Skeletal muscle tissue (tissue), 3 donors: ENCODE measurements at regions not wholly inside any gene's neighbourhood (a gene's known extent, or its start where the extent isn't known, plus 50 kb on each side); places are given as distances from the start of the nearest gene placed in this dataset.
A peak's percentile ranks its signal among the peaks of the same experiment; 100 is the strongest.

Experiments
- H3K27ac ChIP-seq: one replicate; pipeline ENCODE4 v1.7.0; 2013; ENCODE audit warnings: mild to moderate bottlenecking, low read depth, low read length, inconsistent platforms
- H3K27me3 ChIP-seq, 3 donors: one replicate each; pipeline ENCODE4 v1.7.0; 2013; ENCODE audit warnings: low read length in 3 of 3; ENCODE audit not compliant: control insufficient read depth in 3 of 3, insufficient read depth in 3 of 3
- H3K36me3 ChIP-seq, 3 donors: one replicate each; pipeline ENCODE4 v1.7.0; 2013; ENCODE audit warnings: low read length in 3 of 3; ENCODE audit not compliant: control insufficient read depth in 3 of 3, insufficient read depth in 3 of 3
- H3K4me1 ChIP-seq, 3 donors: one replicate each; pipeline ENCODE4 v1.7.0; 2013; ENCODE audit warnings: low read length in 3 of 3, mild to moderate bottlenecking in 3 of 3; ENCODE audit not compliant: control insufficient read depth in 3 of 3, insufficient read depth in 3 of 3
- H3K4me3 ChIP-seq, 3 donors: one replicate each; pipeline ENCODE4 v1.7.0; 2013; ENCODE audit warnings: low read length in 3 of 3
- H3K9ac ChIP-seq, 3 donors: one replicate each; pipeline ENCODE4 v1.7.0; 2013; ENCODE audit warnings: low read length in 3 of 3, mild to moderate bottlenecking in 3 of 3, moderate library complexity in 2 of 3, low read depth in 1 of 3
- H3K9me3 ChIP-seq, 3 donors: one replicate each; pipeline ENCODE4 v1.7.0; 2013; ENCODE audit warnings: low read length in 3 of 3; ENCODE audit not compliant: control insufficient read depth in 3 of 3
- donor health status: Osteomylitis.

DNA sequence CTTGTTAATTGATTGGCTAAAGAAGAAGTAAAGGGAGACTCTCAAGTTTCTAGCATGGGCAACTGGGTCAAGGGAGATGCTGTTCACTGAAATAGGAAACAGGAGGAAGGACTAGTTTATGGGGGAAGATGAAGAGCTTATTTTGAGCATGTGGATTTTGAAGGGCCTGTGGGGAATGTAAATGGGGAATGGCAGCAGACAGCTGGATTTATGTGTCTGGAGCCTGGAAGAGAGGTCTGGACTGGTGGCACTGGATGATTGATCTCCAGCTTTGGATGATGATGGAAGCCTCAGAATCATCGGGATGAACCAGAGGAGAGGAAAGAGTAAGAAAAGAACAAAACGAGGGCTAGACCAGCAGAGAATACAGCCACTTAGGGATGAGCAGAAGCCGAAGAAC, 54.9 kb upstream of the ENAH start:
- Histone ChIP-seq H3K9ac (no peak overlapping the region), H3K27ac (no peak overlapping the region), H3K9me3 (no peaks in the 10 kb centered on the region), H3K36me3 (peaks cover 0 to 2% (median 0%) of the 10 kb centered on the region in 3 donors), H3K4me1 (peaks cover 7 to 26% (median 18%) of the 10 kb centered on the region in 3 donors), H3K4me3 (no peak overlapping the region), H3K27me3 (no peaks in the 10 kb centered on the region)

DNA sequence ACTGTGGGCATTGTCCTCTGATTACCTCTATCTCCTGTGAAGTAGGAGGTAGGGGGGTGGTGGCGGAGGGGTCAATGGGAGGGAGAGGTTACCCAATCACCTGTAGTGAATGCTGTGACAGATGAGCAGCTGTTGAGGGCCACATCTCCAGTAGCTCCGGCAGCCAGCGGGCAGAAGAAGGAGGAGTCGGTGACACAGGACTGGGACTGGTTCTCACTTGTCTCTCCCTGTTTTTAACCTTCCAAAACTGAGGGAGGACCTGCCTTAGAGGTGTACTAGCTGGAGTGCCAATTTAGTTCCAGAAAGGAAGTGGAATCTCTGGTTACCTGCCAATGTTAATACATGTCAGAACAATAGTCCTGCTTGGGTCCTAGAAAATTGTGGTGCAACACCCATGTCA, 56.2 kb upstream of the ENAH start:
- Histone ChIP-seq H3K4me1 (peaks cover 7 to 26% (median 18%) of the 10 kb centered on the region in 3 donors), H3K9me3 (no peaks in the 10 kb centered on the region), H3K27ac (no peak overlapping the region), H3K27me3 (no peaks in the 10 kb centered on the region), H3K9ac (no peak overlapping the region), H3K36me3 (peaks cover 0 to 2% (median 0%) of the 10 kb centered on the region in 3 donors), H3K4me3 (no peak overlapping the region)

DNA sequence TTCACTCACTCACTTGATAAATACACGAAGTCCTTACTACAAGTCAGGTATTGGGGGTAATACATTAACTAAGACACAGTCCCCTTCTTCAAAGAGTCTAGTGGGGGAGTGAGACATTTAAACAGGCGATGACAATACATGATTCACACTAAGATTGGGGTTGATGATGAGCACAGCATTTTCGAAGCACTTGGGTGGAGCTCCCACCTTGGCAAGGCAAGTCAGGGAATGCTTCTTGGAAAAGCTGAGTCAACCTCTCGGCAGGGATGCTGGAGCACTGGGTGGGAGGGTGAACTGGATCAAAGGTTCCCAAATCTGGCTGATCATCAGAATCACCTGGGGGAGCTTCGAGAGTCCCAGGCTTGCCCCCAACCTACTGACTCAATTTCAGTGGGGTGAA, 57.9 kb upstream of the ENAH start:
- Histone ChIP-seq H3K4me1 (peaks cover 7 to 22% (median 18%) of the 10 kb centered on the region in 3 donors), H3K27ac (peak overlapping the region; percentile 10), H3K36me3 (no peaks in the 10 kb centered on the region), H3K4me3 (no peak overlapping the region), H3K9me3 (no peaks in the 10 kb centered on the region), H3K27me3 (no peaks in the 10 kb centered on the region), H3K9ac (no peak overlapping the region)

DNA sequence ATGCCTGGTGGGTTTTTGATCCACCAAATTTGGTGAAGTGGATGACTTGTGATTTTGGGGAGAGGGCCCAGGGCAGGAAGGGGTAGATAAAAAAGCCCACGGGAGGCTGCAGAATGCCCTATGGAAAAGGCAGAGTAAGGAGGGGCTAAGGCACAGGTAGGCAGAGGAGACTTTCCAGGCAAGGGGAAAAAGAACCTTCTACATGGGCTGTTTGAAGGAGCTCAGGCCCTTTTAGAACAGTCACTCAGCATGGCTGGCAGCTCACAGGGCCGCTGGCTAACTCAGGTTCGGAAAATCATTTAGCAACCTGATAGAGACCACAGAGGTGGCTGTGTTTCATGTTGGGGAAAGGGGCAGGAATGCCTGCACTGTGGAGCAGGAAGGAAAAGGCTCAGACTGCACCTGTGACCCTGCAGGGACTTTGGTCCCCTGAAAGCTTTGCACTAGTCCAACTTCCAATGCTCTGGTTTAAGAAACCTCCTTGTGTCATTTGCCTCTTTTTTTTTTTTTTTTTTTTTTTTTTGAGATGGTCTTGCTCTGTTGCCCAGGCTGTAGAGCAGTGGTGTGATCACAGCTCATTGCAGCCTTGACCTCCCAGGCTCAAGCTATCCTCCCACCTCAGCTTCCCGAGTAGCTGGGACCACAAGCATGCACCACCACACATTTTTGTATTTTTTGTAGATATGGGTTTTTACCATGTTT, 58.5 kb upstream of the ENAH start:
- peaks cover 7 to 22% (median 18%) of the 10 kb centered on the region in 3 donors for H3K4me1 ChIP-seq
- no peaks in the 10 kb centered on the region for H3K9me3 ChIP-seq
- H3K36me3 ChIP-seq = no peaks in the 10 kb centered on the region
- H3K27me3 ChIP-seq = no peaks in the 10 kb centered on the region
- no peak overlapping the region for H3K4me3 ChIP-seq
- peak overlapping the region; percentile 10 for H3K27ac ChIP-seq
- no peak overlapping the region for H3K9ac ChIP-seq

DNA sequence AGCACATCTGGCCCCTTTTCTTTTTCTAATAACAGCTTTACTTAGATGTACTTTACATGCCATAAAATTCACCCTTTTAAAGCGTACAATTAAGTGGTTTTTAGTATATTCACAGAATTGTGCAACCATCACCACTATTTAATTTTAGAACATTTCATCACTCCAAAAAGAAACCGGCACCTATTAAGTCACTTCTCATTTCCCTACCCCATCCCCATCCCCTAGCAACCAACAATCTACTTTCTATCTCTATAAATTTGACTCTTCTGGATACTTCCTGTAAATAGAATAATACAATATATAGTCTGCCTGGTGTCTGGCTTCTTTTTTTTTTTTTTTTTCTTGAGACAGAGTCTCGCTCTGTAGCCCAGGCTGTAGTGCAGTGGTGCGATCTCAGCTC, 59.5 kb upstream of the ENAH start:
- peaks cover 0 to under 1% (median 0%) of the 10 kb centered on the region in 3 donors for H3K36me3 ChIP-seq
- no peak overlapping the region for H3K9ac ChIP-seq
- peaks cover 7 to 18% (median 12%) of the 10 kb centered on the region in 3 donors for H3K4me1 ChIP-seq
- H3K4me3 ChIP-seq = no peak overlapping the region
- H3K9me3 ChIP-seq = no peaks in the 10 kb centered on the region
- H3K27me3 ChIP-seq = no peaks in the 10 kb centered on the region
- H3K27ac ChIP-seq = no peak overlapping the region

DNA sequence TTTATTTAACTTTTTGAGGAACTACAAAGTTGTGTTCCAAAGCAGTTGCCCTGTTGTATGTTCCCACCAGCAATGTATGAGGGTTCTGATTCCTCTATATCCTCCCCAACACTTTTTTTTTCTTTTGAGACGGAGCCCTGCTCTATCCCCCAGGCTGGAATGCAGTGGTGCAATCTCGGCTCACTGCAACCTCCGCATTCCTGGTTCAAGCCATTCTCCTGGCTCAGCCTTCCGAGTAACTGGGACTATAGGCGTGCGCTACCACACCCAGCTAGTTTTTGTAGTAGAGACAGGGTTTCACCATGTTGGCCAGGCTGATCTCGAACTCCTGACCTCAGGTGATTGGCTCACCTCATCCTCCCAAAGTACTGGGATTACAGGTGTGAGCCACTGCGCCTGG, 60.4 kb upstream of the ENAH start:
- H3K9ac ChIP-seq = no peak overlapping the region
- no peaks in the 10 kb centered on the region for H3K9me3 ChIP-seq
- H3K27ac ChIP-seq = no peak overlapping the region
- H3K36me3 ChIP-seq = peaks cover 3% of the 10 kb centered on the region in 3 donors
- H3K27me3 ChIP-seq = no peaks in the 10 kb centered on the region
- H3K4me1 ChIP-seq = peaks cover 7 to 10% (median 7%) of the 10 kb centered on the region in 3 donors
- H3K4me3 ChIP-seq = no peak overlapping the region

DNA sequence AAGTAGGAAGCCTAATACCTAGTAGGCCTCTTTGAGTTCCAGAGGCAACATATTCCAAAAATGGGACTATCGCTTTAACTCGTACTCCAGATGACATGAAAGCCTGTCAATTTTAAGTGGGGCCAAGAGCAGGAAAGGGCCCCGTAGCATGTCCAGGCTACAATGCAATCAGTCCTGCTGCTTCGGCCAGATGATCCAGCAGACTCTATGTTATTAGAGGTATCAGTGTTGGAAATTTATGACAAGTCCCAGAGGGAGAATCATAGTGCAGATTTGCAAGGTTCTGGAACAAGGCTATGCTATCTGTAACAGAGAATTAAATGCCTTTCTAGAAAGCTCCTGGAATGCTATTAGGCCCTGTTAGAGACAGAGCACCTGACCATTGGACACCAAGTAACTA, 56.7 kb upstream of the SRP9 start:
- H3K4me3 ChIP-seq = no peak overlapping the region
- H3K27me3 ChIP-seq = no peaks in the 10 kb centered on the region
- no peak overlapping the region for H3K9ac ChIP-seq
- no peaks in the 10 kb centered on the region for H3K4me1 ChIP-seq
- peaks cover 3% of the 10 kb centered on the region in 3 donors for H3K36me3 ChIP-seq
- no peak overlapping the region for H3K27ac ChIP-seq
- no peaks in the 10 kb centered on the region for H3K9me3 ChIP-seq

DNA sequence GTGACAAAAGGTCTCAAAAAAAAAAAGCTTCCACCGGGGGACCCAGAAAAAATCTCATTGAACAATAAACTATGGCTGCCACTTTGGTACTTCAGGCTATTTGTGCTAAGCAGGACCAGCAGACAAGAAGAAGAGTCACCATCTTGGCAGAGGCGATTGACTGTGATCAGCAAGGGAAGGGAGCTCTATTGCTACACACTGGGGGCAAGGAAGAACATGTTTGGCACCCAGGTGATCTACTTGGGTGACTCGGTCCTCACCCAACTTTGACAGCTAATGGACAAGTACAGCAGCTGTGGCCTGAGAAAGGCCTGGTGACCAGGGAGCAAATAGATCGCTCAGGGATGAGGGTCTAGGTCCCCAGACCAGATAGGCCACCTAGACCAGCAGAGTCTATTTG, 53.4 kb upstream of the SRP9 start:
- Histone ChIP-seq H3K9ac (no peak overlapping the region), H3K4me1 (no peaks in the 10 kb centered on the region), H3K4me3 (no peak overlapping the region), H3K9me3 (no peaks in the 10 kb centered on the region), H3K27ac (no peak overlapping the region), H3K27me3 (no peaks in the 10 kb centered on the region), H3K36me3 (no peaks in the 10 kb centered on the region)
